ENCODE measurements at regions not wholly inside any gene's neighbourhood (a gene's known extent, or its start where the extent isn't known, plus 50 kb on each side); places are given as distances from the start of the nearest gene placed in this dataset.

DNA sequence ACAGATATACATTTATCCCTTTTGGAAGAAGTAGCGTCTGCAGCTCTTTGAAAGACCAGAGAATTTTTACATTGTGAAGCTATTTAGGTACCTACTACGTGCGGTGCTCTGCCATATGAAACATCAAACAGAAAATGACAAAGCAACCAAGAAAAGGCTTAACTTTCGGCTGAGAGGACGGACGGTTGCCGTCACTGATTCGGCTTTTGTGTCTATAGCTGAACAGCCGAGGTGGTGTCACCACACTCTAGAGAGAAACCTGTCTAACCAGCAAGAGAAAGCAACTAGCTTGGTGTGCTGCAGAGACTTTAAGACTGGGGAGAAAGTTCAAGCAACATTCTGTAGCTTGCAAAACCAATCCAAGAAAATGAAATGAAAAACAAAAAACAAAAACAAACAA lies 145.5 kb downstream of the SHOX start:
- Histone ChIP-seq H2AK5ac (ENCODE audit: low read length) (no peak overlapping the region), H3K79me1 (ENCODE audit: low read length) (no peaks in the 10 kb centered on the region), H3K18ac (ENCODE audit: low read length) (no peak overlapping the region), H3K4me1 (ENCODE audit: control insufficient read depth, low read depth, low read length) (no peaks in the 10 kb centered on the region), H3K56ac (ENCODE audit: low read length) (no peak overlapping the region), H3K36me3 (ENCODE audit: control insufficient read depth, insufficient read depth, low read length) (no peaks in the 10 kb centered on the region), H2BK5ac (ENCODE audit: low read length) (no peak overlapping the region), H4K8ac (ENCODE audit: low read depth, low read length) (no peak overlapping the region), H3K9ac (ENCODE audit: low read length) (no peak overlapping the region), H3K79me2 (ENCODE audit: control insufficient read depth, insufficient read depth, low read length) (no peaks in the 10 kb centered on the region), H3K23ac (ENCODE audit: low read length) (no peak overlapping the region), H3K4ac (ENCODE audit: low read depth, low read length) (no peak overlapping the region), H2BK120ac (ENCODE audit: low read depth, low read length) (no peak overlapping the region), H3K27me3 (ENCODE audit: insufficient read depth, low read length, poor library complexity) (no peaks in the 10 kb centered on the region), H3K27ac (ENCODE audit: low read depth, low read length) (no peak overlapping the region), H3K4me2 (ENCODE audit: low read length) (no peak overlapping the region), H3K4me3 (ENCODE audit: low read length) (no peak overlapping the region), H4K5ac (ENCODE audit: low read length) (no peak overlapping the region), H2BK15ac (replicated peaks; ENCODE audit: low read depth) (no peak overlapping the region)
- no CpG with 5 or more reads among the region's 9 CpGs for WGBS (ENCODE audit: extremely low coverage, insufficient coverage, low lambda C conversion rate)
- DNase-seq: no peak

DNA sequence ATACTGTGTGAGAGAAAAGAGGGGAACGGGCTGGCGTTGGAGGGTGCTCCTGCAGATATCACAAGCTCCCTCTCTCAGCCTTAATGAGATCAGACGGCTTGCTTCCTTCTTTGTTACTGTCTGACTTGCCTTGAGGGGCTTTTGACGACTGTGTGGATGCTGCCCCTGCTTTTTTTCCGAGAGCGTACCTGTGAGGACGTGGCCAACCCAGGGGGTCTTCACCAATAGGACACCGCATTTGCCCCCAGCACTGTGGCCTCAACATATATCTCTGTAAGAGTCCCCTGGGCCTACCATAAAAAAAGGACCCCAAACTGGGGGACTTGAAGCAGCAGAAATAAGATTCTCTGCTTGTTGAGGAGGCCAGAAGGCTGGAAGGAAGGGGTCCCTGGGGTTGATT lies 143.9 kb downstream of the SHOX start:
- H3K4ac ChIP-seq (ENCODE audit: low read depth, low read length): no peak overlapping the region
- H3K9ac ChIP-seq (ENCODE audit: low read length): no peak overlapping the region
- no peak overlapping the region for H2BK15ac ChIP-seq (replicated peaks; ENCODE audit: low read depth)
- no peak overlapping the region for H3K56ac ChIP-seq (ENCODE audit: low read length)
- no peak for DNase-seq
- no peak overlapping the region for H3K23ac ChIP-seq (ENCODE audit: low read length)
- no peak overlapping the region for H3K27ac ChIP-seq (ENCODE audit: low read depth, low read length)
- no peaks in the 10 kb centered on the region for H3K79me1 ChIP-seq (ENCODE audit: low read length)
- no peaks in the 10 kb centered on the region for H3K27me3 ChIP-seq (ENCODE audit: insufficient read depth, low read length, poor library complexity)
- H2AK5ac ChIP-seq (ENCODE audit: low read length): no peak overlapping the region
- no peak overlapping the region for H4K8ac ChIP-seq (ENCODE audit: low read depth, low read length)
- WGBS (ENCODE audit: extremely low coverage, insufficient coverage, low lambda C conversion rate): no CpG with 5 or more reads among the region's 8 CpGs
- H3K79me2 ChIP-seq (ENCODE audit: control insufficient read depth, insufficient read depth, low read length): no peaks in the 10 kb centered on the region
- H3K4me1 ChIP-seq (ENCODE audit: control insufficient read depth, low read depth, low read length): no peaks in the 10 kb centered on the region
- no peak overlapping the region for H3K18ac ChIP-seq (ENCODE audit: low read length)
- no peak overlapping the region for H3K4me3 ChIP-seq (ENCODE audit: low read length)
- no peak overlapping the region for H4K5ac ChIP-seq (ENCODE audit: low read length)
- H3K4me2 ChIP-seq (ENCODE audit: low read length): no peak overlapping the region
- no peaks in the 10 kb centered on the region for H3K36me3 ChIP-seq (ENCODE audit: control insufficient read depth, insufficient read depth, low read length)
- H2BK5ac ChIP-seq (ENCODE audit: low read length): no peak overlapping the region
- H2BK120ac ChIP-seq (ENCODE audit: low read depth, low read length): no peak overlapping the region

DNA sequence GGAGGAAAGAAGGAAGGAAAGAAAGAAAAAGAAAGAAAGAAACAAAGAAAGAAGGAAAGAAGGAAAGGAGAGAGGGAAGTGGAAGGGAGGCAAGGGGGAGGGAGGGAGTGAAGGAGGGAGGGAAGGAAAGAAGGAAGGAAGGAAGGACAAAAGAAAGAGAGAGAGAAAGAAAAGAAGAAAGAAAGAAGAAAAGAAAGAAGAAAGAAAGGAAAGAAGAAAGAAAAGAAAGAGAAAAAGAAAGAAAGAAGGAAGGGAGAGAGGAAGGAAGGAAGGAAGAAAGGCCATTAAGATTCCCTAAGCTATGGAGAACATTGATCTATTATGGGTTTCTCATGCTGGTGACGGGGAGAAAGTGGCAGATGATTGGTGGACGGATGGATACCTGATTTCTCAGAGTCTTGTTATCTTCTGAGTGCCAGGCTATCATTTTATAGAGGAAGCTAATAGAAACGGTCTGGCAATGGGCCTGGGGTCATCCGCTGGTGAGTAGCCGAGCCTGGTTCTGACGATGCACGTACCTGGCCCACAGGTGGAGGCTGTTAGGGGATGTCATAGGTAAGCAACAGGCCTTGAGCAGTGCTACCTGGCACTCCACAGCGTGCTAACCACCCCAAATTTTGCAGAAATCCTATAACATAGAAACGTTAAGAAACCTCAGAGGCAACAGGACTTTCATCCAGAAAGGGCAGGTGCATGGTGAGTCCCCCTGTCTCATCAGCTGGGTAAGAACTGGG lies 142.9 kb downstream of the SHOX start:
- no CpG with 5 or more reads among the region's 9 CpGs for WGBS (ENCODE audit: extremely low coverage, insufficient coverage, low lambda C conversion rate)
- Histone ChIP-seq H2BK120ac (ENCODE audit: low read depth, low read length) (no peak overlapping the region), H4K8ac (ENCODE audit: low read depth, low read length) (no peak overlapping the region), H2BK15ac (replicated peaks; ENCODE audit: low read depth) (no peak overlapping the region), H2AK5ac (ENCODE audit: low read length) (no peak overlapping the region), H3K36me3 (ENCODE audit: control insufficient read depth, insufficient read depth, low read length) (no peaks in the 10 kb centered on the region), H3K27ac (ENCODE audit: low read depth, low read length) (no peak overlapping the region), H3K9ac (ENCODE audit: low read length) (no peak overlapping the region), H3K4me3 (ENCODE audit: low read length) (no peak overlapping the region), H3K4me1 (ENCODE audit: control insufficient read depth, low read depth, low read length) (no peaks in the 10 kb centered on the region), H3K4ac (ENCODE audit: low read depth, low read length) (no peak overlapping the region), H3K18ac (ENCODE audit: low read length) (no peak overlapping the region), H3K56ac (ENCODE audit: low read length) (no peak overlapping the region), H3K27me3 (ENCODE audit: insufficient read depth, low read length, poor library complexity) (no peaks in the 10 kb centered on the region), H3K23ac (ENCODE audit: low read length) (no peak overlapping the region), H3K79me2 (ENCODE audit: control insufficient read depth, insufficient read depth, low read length) (no peaks in the 10 kb centered on the region), H4K5ac (ENCODE audit: low read length) (no peak overlapping the region), H3K4me2 (ENCODE audit: low read length) (no peak overlapping the region), H3K79me1 (ENCODE audit: low read length) (no peaks in the 10 kb centered on the region), H2BK5ac (ENCODE audit: low read length) (no peak overlapping the region)
- DNase-seq: no peak

DNA sequence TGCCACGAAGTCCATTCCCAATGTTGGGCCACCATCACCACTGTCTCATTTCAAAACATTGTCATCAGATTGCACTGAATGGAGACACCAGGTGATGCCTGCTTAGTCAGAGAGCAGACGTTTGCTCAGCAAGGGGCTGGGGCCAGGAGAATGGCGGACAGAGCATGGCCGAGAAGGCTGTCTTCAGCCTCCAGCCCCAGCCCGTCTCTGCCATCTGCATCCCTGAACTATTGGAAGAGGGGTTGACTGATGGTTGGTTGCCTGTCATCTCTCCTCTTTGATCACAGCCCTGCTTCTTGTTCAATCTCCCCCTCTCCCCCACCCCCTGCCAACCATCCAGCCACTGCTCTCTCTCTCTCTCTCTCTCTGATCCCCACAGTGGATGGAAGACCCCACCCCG lies 140.9 kb downstream of the SHOX start:
- no peak for DNase-seq
- Histone ChIP-seq H3K23ac (ENCODE audit: low read length) (no peak overlapping the region), H3K4me1 (ENCODE audit: control insufficient read depth, low read depth, low read length) (no peaks in the 10 kb centered on the region), H4K8ac (ENCODE audit: low read depth, low read length) (no peak overlapping the region), H3K18ac (ENCODE audit: low read length) (no peak overlapping the region), H3K9ac (ENCODE audit: low read length) (no peak overlapping the region), H3K56ac (ENCODE audit: low read length) (no peak overlapping the region), H3K27me3 (ENCODE audit: insufficient read depth, low read length, poor library complexity) (no peaks in the 10 kb centered on the region), H3K4ac (ENCODE audit: low read depth, low read length) (no peak overlapping the region), H3K36me3 (ENCODE audit: control insufficient read depth, insufficient read depth, low read length) (no peaks in the 10 kb centered on the region), H3K4me2 (ENCODE audit: low read length) (no peak overlapping the region), H2BK5ac (ENCODE audit: low read length) (no peak overlapping the region), H3K79me2 (ENCODE audit: control insufficient read depth, insufficient read depth, low read length) (no peaks in the 10 kb centered on the region), H3K4me3 (ENCODE audit: low read length) (no peak overlapping the region), H3K79me1 (ENCODE audit: low read length) (no peaks in the 10 kb centered on the region), H2BK120ac (ENCODE audit: low read depth, low read length) (no peak overlapping the region), H2BK15ac (replicated peaks; ENCODE audit: low read depth) (no peak overlapping the region), H4K5ac (ENCODE audit: low read length) (no peak overlapping the region), H3K27ac (ENCODE audit: low read depth, low read length) (no peak overlapping the region), H2AK5ac (ENCODE audit: low read length) (no peak overlapping the region)
- no CpG with 5 or more reads among the region's 6 CpGs for WGBS (ENCODE audit: extremely low coverage, insufficient coverage, low lambda C conversion rate)

DNA sequence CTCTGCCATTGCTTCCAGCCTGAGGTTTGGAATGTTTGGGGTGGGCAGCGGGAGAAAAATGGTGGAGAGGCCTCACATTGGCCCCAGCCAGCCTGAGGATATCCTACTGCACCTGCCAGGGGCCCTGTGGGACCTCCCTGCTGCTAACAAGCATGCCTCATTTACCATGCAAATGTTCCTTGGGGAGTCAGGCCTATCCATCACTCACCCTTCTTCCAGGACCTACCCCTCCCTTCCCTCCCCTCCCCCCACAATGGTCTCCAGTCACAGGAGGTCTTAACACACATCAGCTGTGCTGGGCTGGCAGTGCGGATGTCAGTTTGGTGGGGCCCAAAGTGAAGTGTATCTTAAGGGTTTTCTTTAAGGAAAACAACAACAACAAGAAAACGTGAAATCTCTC lies 139.2 kb downstream of the SHOX start:
- Histone ChIP-seq H3K79me2 (ENCODE audit: control insufficient read depth, insufficient read depth, low read length) (no peaks in the 10 kb centered on the region), H3K9ac (ENCODE audit: low read length) (no peak overlapping the region), H3K23ac (ENCODE audit: low read length) (no peak overlapping the region), H2BK120ac (ENCODE audit: low read depth, low read length) (no peak overlapping the region), H3K56ac (ENCODE audit: low read length) (no peak overlapping the region), H3K4ac (ENCODE audit: low read depth, low read length) (no peak overlapping the region), H3K4me3 (ENCODE audit: low read length) (no peak overlapping the region), H2AK5ac (ENCODE audit: low read length) (no peak overlapping the region), H2BK15ac (replicated peaks; ENCODE audit: low read depth) (no peak overlapping the region), H2BK5ac (ENCODE audit: low read length) (no peak overlapping the region), H3K4me1 (ENCODE audit: control insufficient read depth, low read depth, low read length) (no peaks in the 10 kb centered on the region), H3K79me1 (ENCODE audit: low read length) (no peaks in the 10 kb centered on the region), H3K18ac (ENCODE audit: low read length) (no peak overlapping the region), H3K27me3 (ENCODE audit: insufficient read depth, low read length, poor library complexity) (no peaks in the 10 kb centered on the region), H3K4me2 (ENCODE audit: low read length) (no peak overlapping the region), H4K8ac (ENCODE audit: low read depth, low read length) (no peak overlapping the region), H3K36me3 (ENCODE audit: control insufficient read depth, insufficient read depth, low read length) (no peaks in the 10 kb centered on the region), H3K27ac (ENCODE audit: low read depth, low read length) (no peak overlapping the region), H4K5ac (ENCODE audit: low read length) (no peak overlapping the region)
- no CpG with 5 or more reads among the region's 3 CpGs for WGBS (ENCODE audit: extremely low coverage, insufficient coverage, low lambda C conversion rate)
- no peak for DNase-seq

DNA sequence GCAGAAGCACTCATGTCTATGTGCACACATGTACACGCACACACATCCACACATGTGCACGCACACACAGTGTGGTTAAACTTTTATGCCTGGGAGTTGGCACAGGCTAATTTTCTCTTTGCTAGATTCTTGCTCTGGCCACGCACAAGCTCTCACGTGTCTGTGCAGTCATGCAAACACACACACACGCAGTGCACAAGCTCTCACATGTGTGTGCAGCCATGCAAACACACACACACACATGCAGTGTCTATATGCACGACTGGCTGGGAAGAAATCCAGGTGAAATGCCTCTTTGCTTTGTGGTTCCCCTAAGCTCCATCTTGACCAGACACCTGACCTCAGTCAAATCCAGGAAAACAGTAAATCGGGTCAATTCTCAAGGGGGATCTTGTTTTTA lies 138.0 kb downstream of the SHOX start:
- no peak overlapping the region for H4K8ac ChIP-seq (ENCODE audit: low read depth, low read length)
- H3K4me2 ChIP-seq (ENCODE audit: low read length): no peak overlapping the region
- no peaks in the 10 kb centered on the region for H3K79me1 ChIP-seq (ENCODE audit: low read length)
- H3K23ac ChIP-seq (ENCODE audit: low read length): no peak overlapping the region
- H3K4me3 ChIP-seq (ENCODE audit: low read length): no peak overlapping the region
- no peak for DNase-seq
- no peak overlapping the region for H3K9ac ChIP-seq (ENCODE audit: low read length)
- H2AK5ac ChIP-seq (ENCODE audit: low read length): no peak overlapping the region
- no peak overlapping the region for H3K56ac ChIP-seq (ENCODE audit: low read length)
- no CpG with 5 or more reads among the region's 7 CpGs for WGBS (ENCODE audit: extremely low coverage, insufficient coverage, low lambda C conversion rate)
- H3K79me2 ChIP-seq (ENCODE audit: control insufficient read depth, insufficient read depth, low read length): no peaks in the 10 kb centered on the region
- no peak overlapping the region for H3K4ac ChIP-seq (ENCODE audit: low read depth, low read length)
- no peak overlapping the region for H2BK15ac ChIP-seq (replicated peaks; ENCODE audit: low read depth)
- H4K5ac ChIP-seq (ENCODE audit: low read length): no peak overlapping the region
- H2BK5ac ChIP-seq (ENCODE audit: low read length): no peak overlapping the region
- H2BK120ac ChIP-seq (ENCODE audit: low read depth, low read length): no peak overlapping the region
- H3K27me3 ChIP-seq (ENCODE audit: insufficient read depth, low read length, poor library complexity): no peaks in the 10 kb centered on the region
- no peaks in the 10 kb centered on the region for H3K36me3 ChIP-seq (ENCODE audit: control insufficient read depth, insufficient read depth, low read length)
- H3K4me1 ChIP-seq (ENCODE audit: control insufficient read depth, low read depth, low read length): no peaks in the 10 kb centered on the region
- H3K18ac ChIP-seq (ENCODE audit: low read length): no peak overlapping the region
- H3K27ac ChIP-seq (ENCODE audit: low read depth, low read length): no peak overlapping the region
